H9 (cell line): ENCODE measurements at regions not wholly inside any gene's neighbourhood (a gene's known extent, or its start where the extent isn't known, plus 50 kb on each side); places are given as distances from the start of the nearest gene placed in this dataset.

ENCODE experiments used
- DNase-seq: peaks from one replicate; pipeline ENCODE4 v3.0.0-alpha.2; 2017
- H2AFZ ChIP-seq: one replicate; pipeline ENCODE4 v1.6.1; 2013; ENCODE audit warnings: mild to moderate bottlenecking, low read length, control low read depth, moderate library complexity
- H2AK5ac ChIP-seq: 2 replicates; pipeline ENCODE4 v1.6.1; 2013; ENCODE audit warnings: low read length, control low read depth, mixed read lengths; ENCODE audit not compliant: insufficient read length
- H2BK120ac ChIP-seq: one replicate; pipeline ENCODE4 v1.6.1; 2013; ENCODE audit warnings: low read depth, mild to moderate bottlenecking, low read length, control low read depth, inconsistent platforms; ENCODE audit not compliant: poor library complexity, severe bottlenecking
- H2BK12ac ChIP-seq: 2 replicates; pipeline ENCODE4 v1.6.1; 2013; ENCODE audit warnings: low read length, control low read depth, mixed read lengths, low read depth; ENCODE audit not compliant: insufficient read length
- H2BK15ac ChIP-seq: 2 replicates; pipeline ENCODE4 v1.6.1; 2013; ENCODE audit warnings: low read depth, low read length, control low read depth
- H2BK20ac ChIP-seq: one replicate; pipeline ENCODE4 v1.6.1; 2013; ENCODE audit warnings: low read depth, mild to moderate bottlenecking, low read length, control low read depth, inconsistent platforms; ENCODE audit not compliant: poor library complexity, severe bottlenecking
- H2BK5ac ChIP-seq: 2 replicates; pipeline ENCODE4 v1.6.1; 2013; ENCODE audit warnings: low read length, control low read depth, mixed read lengths; ENCODE audit not compliant: insufficient read length
- H3K14ac ChIP-seq: 2 replicates; pipeline ENCODE4 v1.6.1; 2013; ENCODE audit warnings: low read length, control low read depth; ENCODE audit not compliant: insufficient read depth
- H3K18ac ChIP-seq: 2 replicates; pipeline ENCODE4 v1.6.1; 2013; ENCODE audit warnings: low read depth, mild to moderate bottlenecking, mixed read lengths, low read length, control low read depth; ENCODE audit not compliant: insufficient read length
- H3K23ac ChIP-seq: 2 replicates; pipeline ENCODE4 v1.6.1; 2013; ENCODE audit warnings: low read length, control low read depth, mixed read lengths, low read depth; ENCODE audit not compliant: insufficient read length
- H3K23me2 ChIP-seq: 2 replicates; pipeline ENCODE4 v1.6.1; 2013; ENCODE audit warnings: low read depth, mild to moderate bottlenecking, mixed read lengths, low read length, control low read depth; ENCODE audit not compliant: insufficient read length, poor library complexity, severe bottlenecking
- H3K27ac ChIP-seq: 2 replicates; pipeline ENCODE4 v1.5.1; 2013; ENCODE audit warnings: low read length, control low read depth, mixed read lengths, low read depth; ENCODE audit not compliant: insufficient read length
- H3K27me3 ChIP-seq: 2 replicates; pipeline ENCODE4 v1.6.1; 2013; ENCODE audit warnings: low read length, control low read depth, inconsistent platforms; ENCODE audit not compliant: insufficient read depth
- H3K4ac ChIP-seq: 2 replicates; pipeline ENCODE4 v1.6.1; 2013; ENCODE audit warnings: low read depth, mild to moderate bottlenecking, control low read depth, inconsistent platforms, low read length, moderate library complexity
- H3K4me1 ChIP-seq: 2 replicates; pipeline ENCODE4 v1.6.1; 2013; ENCODE audit warnings: low read length, control low read depth, inconsistent platforms; ENCODE audit not compliant: insufficient read depth
- H3K4me2 ChIP-seq: 2 replicates; pipeline ENCODE4 v1.6.1; 2013; ENCODE audit warnings: low read length, control low read depth, mixed read lengths; ENCODE audit not compliant: insufficient read length, insufficient read depth
- H3K56ac ChIP-seq: 2 replicates; pipeline ENCODE4 v1.6.1; 2013; ENCODE audit warnings: low read depth, mild to moderate bottlenecking, mixed read lengths, low read length, control low read depth; ENCODE audit not compliant: insufficient read length
- H3K79me1 ChIP-seq: 2 replicates; pipeline ENCODE4 v1.6.1; 2013; ENCODE audit warnings: low read depth, mild to moderate bottlenecking, moderate library complexity, low read length, control low read depth, inconsistent platforms; ENCODE audit not compliant: insufficient read depth, poor library complexity, severe bottlenecking
- H3K79me2 ChIP-seq: 2 replicates; pipeline ENCODE4 v1.6.1; 2013; ENCODE audit warnings: low read length, control low read depth, inconsistent platforms; ENCODE audit not compliant: insufficient read depth
- H3K9ac ChIP-seq: 2 replicates; pipeline ENCODE4 v1.6.1; 2013; ENCODE audit warnings: low read length, control low read depth, mixed read lengths; ENCODE audit not compliant: insufficient read length; ENCODE audit errors: extremely low read depth
- H3K9me3 ChIP-seq: one replicate; pipeline ENCODE4 v1.6.1; 2013; ENCODE audit warnings: low read depth, low read length, inconsistent platforms; ENCODE audit not compliant: control insufficient read depth
- H3T11ph ChIP-seq: one replicate; pipeline ENCODE4 v1.6.1; 2013; ENCODE audit warnings: mild to moderate bottlenecking, low read length, control low read depth, inconsistent platforms
- H4K20me1 ChIP-seq: one replicate; pipeline ENCODE4 v1.6.1; 2013; ENCODE audit not compliant: control insufficient read depth, insufficient read length, insufficient read depth
- H4K5ac ChIP-seq: 2 replicates; pipeline ENCODE4 v1.6.1; 2013; ENCODE audit warnings: low read depth, mild to moderate bottlenecking, mixed read lengths, low read length, control low read depth; ENCODE audit not compliant: insufficient read length
- H4K8ac ChIP-seq: replicated peaks from 2 replicates; pipeline ENCODE4 v1.6.1; 2013; ENCODE audit warnings: low read length, control low read depth, mixed read lengths, low read depth; ENCODE audit not compliant: insufficient read length
- H4K91ac ChIP-seq: 2 replicates; pipeline ENCODE4 v1.6.1; 2013; ENCODE audit warnings: low read depth, mild to moderate bottlenecking, moderate library complexity, mixed read lengths, low read length, control low read depth; ENCODE audit not compliant: insufficient read length
- H3K27ac Mint-ChIP-seq, 3 experiments: 2 replicates in 2 of 3; 3 replicates in 1 of 3; pipeline ENCODE4 v1.8.0; 2020 to 2021; ENCODE audit warnings: mixed read lengths in 3 of 3, mild to moderate bottlenecking in 1 of 3, moderate library complexity in 1 of 3
- H3K27me3 Mint-ChIP-seq: 2 replicates; pipeline ENCODE4 v1.8.0; 2021; ENCODE audit warnings: low read depth, mild to moderate bottlenecking, moderate library complexity, mixed read lengths
- H3K36me3 Mint-ChIP-seq, 3 experiments: 2 replicates in 2 of 3; 3 replicates in 1 of 3; pipeline ENCODE4 v1.8.0; 2020 to 2021; ENCODE audit warnings: low read depth in 3 of 3, mixed read lengths in 3 of 3; ENCODE audit not compliant: insufficient read depth in 1 of 3
- H3K4me1 Mint-ChIP-seq, 2 experiments: 2 replicates each; pipeline ENCODE4 v1.8.0; 2020; ENCODE audit warnings: mixed read lengths in 2 of 2
- H3K4me3 Mint-ChIP-seq, 2 experiments: 2 replicates in 1 of 2; 3 replicates in 1 of 2; pipeline ENCODE4 v1.8.0; 2020 to 2021; ENCODE audit warnings: mild to moderate bottlenecking in 2 of 2, mixed read lengths in 2 of 2, moderate library complexity in 1 of 2
- H3K9me3 Mint-ChIP-seq, 2 experiments: 2 replicates in 1 of 2; 3 replicates in 1 of 2; pipeline ENCODE4 v1.8.0; 2020; ENCODE audit warnings: mild to moderate bottlenecking in 2 of 2, mixed read lengths in 2 of 2, moderate library complexity in 1 of 2
- WGBS: extraction: QIAGEN DNeasy Blood & Tissue Kit; methylation state at CpG from one replicate; pipeline ENCODE4 v1.1.7; 2013; ENCODE audit warnings: missing lambda C conversion rate, low lambda C conversion rate, mixed read lengths; ENCODE audit not compliant: insufficient read length; ENCODE audit errors: extremely low coverage; 5-methylcytosine and 5-hydroxymethylcytosine counted together
- TF ChIP-seq, protein P1 (sequence below): fragments of 200-600 bp; sonication (generic); conservative IDR thresholded peaks from 3 replicates; pipeline ENCODE4 v1.8.0; 2021; ENCODE audit warnings: antibody characterized with exemption, mild to moderate bottlenecking

DNA sequence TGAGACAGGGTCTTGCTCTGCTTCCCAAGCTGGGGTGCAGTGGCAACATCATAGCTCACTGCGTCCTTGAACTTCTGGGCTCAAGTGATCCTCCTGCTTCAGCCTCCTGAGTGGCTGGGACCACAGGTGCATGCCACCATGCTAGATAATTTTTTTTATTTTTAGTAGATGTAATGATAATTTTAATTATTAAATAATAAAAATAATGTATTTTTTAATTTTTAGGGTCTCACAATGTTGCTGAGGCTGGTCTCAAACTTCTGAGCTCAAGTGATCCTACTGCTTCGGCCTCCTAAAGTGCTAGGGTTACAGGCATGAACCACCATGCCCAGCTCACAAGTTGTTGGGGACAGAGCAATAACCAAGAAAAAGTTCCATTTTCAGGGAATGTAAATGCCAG, 138.0 kb upstream of the RALGAPA2 start:
- Histone ChIP-seq H3T11ph (no peak overlapping the region), H3K56ac (no peak overlapping the region), H2BK20ac (no peak overlapping the region), H2BK5ac (no peak overlapping the region), H3K23me2 (no peaks in the 10 kb centered on the region), H3K4ac (no peak overlapping the region), H4K20me1 (no peaks in the 10 kb centered on the region), H3K9me3 (no peaks in the 10 kb centered on the region), H2AFZ (no peak overlapping the region), H3K18ac (no peak overlapping the region), H3K4me1 (no peaks in the 10 kb centered on the region), H2BK15ac (no peak overlapping the region), H3K79me2 (no peaks in the 10 kb centered on the region), H2BK12ac (no peak overlapping the region), H3K27ac (no peak overlapping the region), H4K91ac (no peak overlapping the region), H3K4me2 (no peak overlapping the region), H4K8ac (no peak overlapping the region), H2BK120ac (no peak overlapping the region), H3K79me1 (no peaks in the 10 kb centered on the region), H4K5ac (no peak overlapping the region), H2AK5ac (no peak overlapping the region), H3K9ac (no peak overlapping the region), H3K23ac (no peak overlapping the region), H3K27me3 (no peaks in the 10 kb centered on the region), H3K14ac (no peak overlapping the region)
- no peaks in the 10 kb centered on the region; a peak in 1 of 7 replicates for H3K36me3 Mint-ChIP-seq
- H3K27me3 Mint-ChIP-seq = peaks cover 1% of the 10 kb centered on the region; the same call in 1 of the 2 replicates
- no peak for DNase-seq
- TF ChIP-seq, protein P1, sequence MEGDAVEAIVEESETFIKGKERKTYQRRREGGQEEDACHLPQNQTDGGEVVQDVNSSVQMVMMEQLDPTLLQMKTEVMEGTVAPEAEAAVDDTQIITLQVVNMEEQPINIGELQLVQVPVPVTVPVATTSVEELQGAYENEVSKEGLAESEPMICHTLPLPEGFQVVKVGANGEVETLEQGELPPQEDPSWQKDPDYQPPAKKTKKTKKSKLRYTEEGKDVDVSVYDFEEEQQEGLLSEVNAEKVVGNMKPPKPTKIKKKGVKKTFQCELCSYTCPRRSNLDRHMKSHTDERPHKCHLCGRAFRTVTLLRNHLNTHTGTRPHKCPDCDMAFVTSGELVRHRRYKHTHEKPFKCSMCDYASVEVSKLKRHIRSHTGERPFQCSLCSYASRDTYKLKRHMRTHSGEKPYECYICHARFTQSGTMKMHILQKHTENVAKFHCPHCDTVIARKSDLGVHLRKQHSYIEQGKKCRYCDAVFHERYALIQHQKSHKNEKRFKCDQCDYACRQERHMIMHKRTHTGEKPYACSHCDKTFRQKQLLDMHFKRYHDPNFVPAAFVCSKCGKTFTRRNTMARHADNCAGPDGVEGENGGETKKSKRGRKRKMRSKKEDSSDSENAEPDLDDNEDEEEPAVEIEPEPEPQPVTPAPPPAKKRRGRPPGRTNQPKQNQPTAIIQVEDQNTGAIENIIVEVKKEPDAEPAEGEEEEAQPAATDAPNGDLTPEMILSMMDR = no peak
- H3K4me3 Mint-ChIP-seq = no peak overlapping the region
- WGBS = no CpG with 5 or more reads among the region's 2 CpGs
- no peak overlapping the region for H3K27ac Mint-ChIP-seq
- H3K4me1 Mint-ChIP-seq = peaks cover 8% of the 10 kb centered on the region in 2 experiments; a peak in 3 of 4 replicates
- peaks cover 3 to 8% of the 10 kb centered on the region in 2 experiments; a peak in 3 of 5 replicates for H3K9me3 Mint-ChIP-seq
